GM23338 (cell line): ENCODE measurements at regions not wholly inside any gene's neighbourhood (a gene's known extent, or its start where the extent isn't known, plus 50 kb on each side); places are given as distances from the start of the nearest gene placed in this dataset.

Source experiments
- ATAC-seq: fragments of 200-7000 bp; cut with Tn5 transposase; 3 replicates; pipeline ENCODE4 v1.9.1; 2020
- DNase-seq: peaks from one replicate; pipeline ENCODE4 v3.0.0-alpha.2; 2015; ENCODE audit warnings: low spot score
- H2AFZ ChIP-seq: fragments of 200-600 bp; sonication (generic); 2 replicates; pipeline ENCODE4 v1.8.0; 2016; ENCODE audit warnings: antibody characterized with exemption, mild to moderate bottlenecking, moderate library complexity
- H3F3A ChIP-seq: fragments of 200-600 bp; sonication (generic); replicated peaks from 2 replicates; pipeline ENCODE4 v1.8.0; 2017; ENCODE audit warnings: antibody characterized with exemption, mixed run types, low read depth
- H3K27ac ChIP-seq: fragments of 200-600 bp; sonication (generic); 2 replicates; pipeline ENCODE4 v1.6.1; 2016; ENCODE audit warnings: low read depth
- H3K27me3 ChIP-seq: fragments of 200-600 bp; sonication (generic); 2 replicates; pipeline ENCODE4 v1.8.0; 2016; ENCODE audit warnings: mild to moderate bottlenecking, mixed run types, moderate library complexity; ENCODE audit not compliant: insufficient read depth
- H3K36me3 ChIP-seq: fragments of 200-600 bp; sonication (generic); 2 replicates; pipeline ENCODE4 v1.8.0; 2016; ENCODE audit warnings: mild to moderate bottlenecking; ENCODE audit not compliant: insufficient read depth
- H3K4me1 ChIP-seq: fragments of 200-600 bp; sonication (generic); 2 replicates; pipeline ENCODE4 v1.8.0; 2016; ENCODE audit warnings: mild to moderate bottlenecking, moderate library complexity; ENCODE audit not compliant: insufficient read depth
- H3K4me2 ChIP-seq: fragments of 200-600 bp; sonication (generic); 2 replicates; pipeline ENCODE4 v1.7.1; 2017; ENCODE audit warnings: mixed run types
- H3K4me3 ChIP-seq: fragments of 200-600 bp; sonication (generic); 2 replicates; pipeline ENCODE4 v1.6.1; 2016; ENCODE audit warnings: mixed run types
- H3K79me2 ChIP-seq: fragments of 200-600 bp; sonication (generic); replicated peaks from 2 replicates; pipeline ENCODE4 v1.8.0; 2017; ENCODE audit warnings: mild to moderate bottlenecking; ENCODE audit not compliant: insufficient read depth
- H3K9me2 ChIP-seq: fragments of 200-600 bp; sonication (generic); 2 replicates; pipeline ENCODE4 v1.8.0; 2017; ENCODE audit not compliant: insufficient read depth
- H4K20me1 ChIP-seq: fragments of 200-600 bp; sonication (generic); replicated peaks from 2 replicates; pipeline ENCODE4 v1.8.0; 2017; ENCODE audit warnings: mild to moderate bottlenecking; ENCODE audit not compliant: insufficient read depth
- H3K27ac Mint-ChIP-seq: 2 replicates; pipeline ENCODE4 v1.8.0; 2020; ENCODE audit warnings: inconsistent platforms, mild to moderate bottlenecking, moderate library complexity, mixed read lengths
- H3K27me3 Mint-ChIP-seq: 3 replicates; pipeline ENCODE4 v1.8.0; 2022; ENCODE audit warnings: low read depth, mild to moderate bottlenecking, moderate library complexity, mixed read lengths, inconsistent platforms; ENCODE audit not compliant: insufficient read depth, poor library complexity
- H3K36me3 Mint-ChIP-seq: 3 replicates; pipeline ENCODE4 v1.8.0; 2021; ENCODE audit warnings: low read depth, mild to moderate bottlenecking, inconsistent platforms, moderate library complexity, mixed read lengths
- H3K4me1 Mint-ChIP-seq: 3 replicates; pipeline ENCODE4 v1.8.0; 2020; ENCODE audit warnings: mild to moderate bottlenecking, inconsistent platforms, mixed read lengths
- H3K4me3 Mint-ChIP-seq: 3 replicates; pipeline ENCODE4 v1.8.0; 2021; ENCODE audit warnings: moderate library complexity, mild to moderate bottlenecking, inconsistent platforms, mixed read lengths
- H3K9me3 Mint-ChIP-seq: 3 replicates; pipeline ENCODE4 v1.8.0; 2020; ENCODE audit warnings: moderate library complexity, mild to moderate bottlenecking, inconsistent platforms, mixed read lengths
- CREB1 ChIP-seq: fragments of 250-450 bp; sonication (Bioruptor Pico); IDR thresholded peaks from 2 replicates; pipeline ENCODE4 v1.5.0; 2020; ENCODE audit warnings: low read depth, mild to moderate bottlenecking, moderate library complexity
- CTCF ChIP-seq, 2 experiments: fragments of 200-600 bp in 1 of 2; sonication (generic) in 1 of 2; conservative IDR thresholded peaks; 2 replicates each; pipeline versions ENCODE4 v1.5.1 to v1.6.1; 2016 to 2017; ENCODE audit warnings: antibody characterized with exemption in 2 of 2, low read depth in 2 of 2, mild to moderate bottlenecking in 2 of 2, moderate library complexity in 1 of 2
- ETS1 ChIP-seq: IDR thresholded peaks from 2 replicates; pipeline ENCODE4 v1.6.1; 2016; ENCODE audit warnings: antibody characterized with exemption
- EZH2 ChIP-seq: fragments of 200-600 bp; sonication (generic); IDR thresholded peaks from one replicate; pipeline ENCODE4 v1.8.0; 2017; ENCODE audit warnings: antibody characterized with exemption, mild to moderate bottlenecking, low read depth; ENCODE audit not compliant: unreplicated experiment
- EZH2phosphoT487 ChIP-seq: fragments of 200-600 bp; sonication (generic); IDR thresholded peaks from one replicate; pipeline ENCODE4 v1.8.1; 2018; ENCODE audit warnings: antibody characterized with exemption; ENCODE audit not compliant: unreplicated experiment
- JUNB ChIP-seq: IDR thresholded peaks from one replicate; pipeline ENCODE4 v1.6.1; 2016; ENCODE audit warnings: antibody characterized with exemption; ENCODE audit not compliant: unreplicated experiment
- NANOG ChIP-seq: IDR thresholded peaks from 2 replicates; pipeline ENCODE4 v1.6.1; 2016; ENCODE audit warnings: antibody characterized with exemption, borderline replicate concordance
- POLR2AphosphoS5 ChIP-seq: IDR thresholded peaks from 2 replicates; pipeline ENCODE4 v1.6.1; 2016; ENCODE audit warnings: antibody characterized with exemption, low read depth
- STAT1 ChIP-seq: IDR thresholded peaks from one replicate; pipeline ENCODE4 v1.6.1; 2016; ENCODE audit warnings: antibody characterized with exemption; ENCODE audit not compliant: unreplicated experiment
- ZNF114 ChIP-seq: fragments of 250-450 bp; sonication (Bioruptor Pico); IDR thresholded peaks from 2 replicates; pipeline ENCODE4 v1.5.0; 2020; ENCODE audit warnings: mild to moderate bottlenecking, moderate library complexity
- ZNF331 ChIP-seq: fragments of 250-450 bp; sonication (Bioruptor Pico); IDR thresholded peaks from 2 replicates; pipeline ENCODE4 v1.5.0; 2020; ENCODE audit warnings: low read depth, mild to moderate bottlenecking, moderate library complexity
- ZNF462 ChIP-seq: fragments of 250-450 bp; sonication (Bioruptor Pico); IDR thresholded peaks from 2 replicates; pipeline ENCODE4 v1.5.0; 2020; ENCODE audit warnings: mild to moderate bottlenecking, moderate library complexity
- TF ChIP-seq, protein P1 (sequence below): IDR thresholded peaks from one replicate; pipeline ENCODE4 v1.6.1; 2018; ENCODE audit warnings: antibody characterized with exemption; ENCODE audit not compliant: unreplicated experiment

DNA sequence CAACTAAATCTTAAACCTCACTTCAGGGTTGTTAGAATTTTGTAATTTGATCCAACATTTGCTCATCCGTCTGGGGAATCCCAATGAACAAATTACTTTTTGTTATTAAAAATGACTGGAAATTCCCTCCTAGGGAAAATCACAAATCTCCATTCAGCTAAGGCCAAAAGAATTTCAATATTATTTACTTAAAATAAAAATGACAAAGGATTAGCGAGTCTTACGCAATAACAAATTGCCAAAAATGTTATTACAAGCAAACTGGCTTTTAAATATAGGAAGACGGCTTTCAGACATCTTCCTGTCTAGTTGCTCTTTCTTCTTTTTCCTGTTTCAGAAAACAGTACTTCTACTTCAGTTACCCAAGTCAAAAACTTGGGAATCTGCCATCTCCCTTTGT is 92.4 kb upstream of the TSPAN8 start:
- Histone ChIP-seq H3K4me2 (no peak overlapping the region), H4K20me1 (no peaks in the 10 kb centered on the region), H3K27ac (no peak overlapping the region), H3K36me3 (peaks cover 6% of the 10 kb centered on the region; the same call in 1 of the 2 replicates), H3K27me3 (no peaks in the 10 kb centered on the region), H3F3A (no peaks in the 10 kb centered on the region), H3K4me1 (no peaks in the 10 kb centered on the region), H3K79me2 (no peaks in the 10 kb centered on the region), H2AFZ (no peak overlapping the region), H3K9me2 (peaks cover 11% of the 10 kb centered on the region; the same call in 1 of the 2 replicates), H3K4me3 (no peak overlapping the region)
- Mint-ChIP-seq H3K9me3 (peaks cover 29% of the 10 kb centered on the region), H3K36me3 (peaks cover 25% of the 10 kb centered on the region), H3K27ac (no peak overlapping the region), H3K4me1 (peaks cover 3% of the 10 kb centered on the region; the same call in 2 of the 3 replicates), H3K4me3 (no peak overlapping the region), H3K27me3 (no peaks in the 10 kb centered on the region)
- ATAC-seq: no peak
- TF ChIP-seq ZNF331: no peak
- TF ChIP-seq ETS1: no peak
- no peak for TF ChIP-seq EZH2
- TF ChIP-seq STAT1: no peak
- no peak for TF ChIP-seq POLR2AphosphoS5
- no peak for TF ChIP-seq JUNB
- no peak for TF ChIP-seq CTCF (conservative IDR thresholded peaks at IDR 0.05; ENCODE audit: low read depth in 2 of 2)
- TF ChIP-seq ZNF114 (CRISPR knock-in tag): no peak
- TF ChIP-seq EZH2phosphoT487: no peak
- no peak for TF ChIP-seq ZNF462 (CRISPR knock-in tag)
- TF ChIP-seq, protein P1, sequence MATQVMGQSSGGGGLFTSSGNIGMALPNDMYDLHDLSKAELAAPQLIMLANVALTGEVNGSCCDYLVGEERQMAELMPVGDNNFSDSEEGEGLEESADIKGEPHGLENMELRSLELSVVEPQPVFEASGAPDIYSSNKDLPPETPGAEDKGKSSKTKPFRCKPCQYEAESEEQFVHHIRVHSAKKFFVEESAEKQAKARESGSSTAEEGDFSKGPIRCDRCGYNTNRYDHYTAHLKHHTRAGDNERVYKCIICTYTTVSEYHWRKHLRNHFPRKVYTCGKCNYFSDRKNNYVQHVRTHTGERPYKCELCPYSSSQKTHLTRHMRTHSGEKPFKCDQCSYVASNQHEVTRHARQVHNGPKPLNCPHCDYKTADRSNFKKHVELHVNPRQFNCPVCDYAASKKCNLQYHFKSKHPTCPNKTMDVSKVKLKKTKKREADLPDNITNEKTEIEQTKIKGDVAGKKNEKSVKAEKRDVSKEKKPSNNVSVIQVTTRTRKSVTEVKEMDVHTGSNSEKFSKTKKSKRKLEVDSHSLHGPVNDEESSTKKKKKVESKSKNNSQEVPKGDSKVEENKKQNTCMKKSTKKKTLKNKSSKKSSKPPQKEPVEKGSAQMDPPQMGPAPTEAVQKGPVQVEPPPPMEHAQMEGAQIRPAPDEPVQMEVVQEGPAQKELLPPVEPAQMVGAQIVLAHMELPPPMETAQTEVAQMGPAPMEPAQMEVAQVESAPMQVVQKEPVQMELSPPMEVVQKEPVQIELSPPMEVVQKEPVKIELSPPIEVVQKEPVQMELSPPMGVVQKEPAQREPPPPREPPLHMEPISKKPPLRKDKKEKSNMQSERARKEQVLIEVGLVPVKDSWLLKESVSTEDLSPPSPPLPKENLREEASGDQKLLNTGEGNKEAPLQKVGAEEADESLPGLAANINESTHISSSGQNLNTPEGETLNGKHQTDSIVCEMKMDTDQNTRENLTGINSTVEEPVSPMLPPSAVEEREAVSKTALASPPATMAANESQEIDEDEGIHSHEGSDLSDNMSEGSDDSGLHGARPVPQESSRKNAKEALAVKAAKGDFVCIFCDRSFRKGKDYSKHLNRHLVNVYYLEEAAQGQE: no peak
- no peak for TF ChIP-seq CREB1 (CRISPR knock-in tag)
- TF ChIP-seq NANOG: no peak
- no peak for DNase-seq
